Vagina (tissue), 2 donors: ENCODE measurements at regions not wholly inside any gene's neighbourhood (a gene's known extent, or its start where the extent isn't known, plus 50 kb on each side); places are given as distances from the start of the nearest gene placed in this dataset.

Source experiments
- DNase-seq, 2 donors: peaks; one replicate each; pipeline ENCODE4 v3.0.0-alpha.2; 2017; ENCODE audit errors: extremely low spot score in 2 of 2
- H3K27ac ChIP-seq: fragments of 200-600 bp; sonication (generic); one replicate; pipeline ENCODE4 v1.5.1; 2019
- H3K27me3 ChIP-seq: fragments of 200-600 bp; sonication (generic); one replicate; pipeline ENCODE4 v1.5.1; 2019
- H3K36me3 ChIP-seq, 2 donors: fragments of 200-600 bp; sonication (generic); one replicate each; pipeline ENCODE4 v1.5.1; 2017 to 2019
- H3K4me1 ChIP-seq: fragments of 200-600 bp; sonication (generic); one replicate; pipeline ENCODE4 v1.5.1; 2019
- H3K4me3 ChIP-seq, 2 donors: fragments of 200-600 bp; sonication (generic); 1 replicate in 1 of 2; 2 replicates in 1 of 2; pipeline ENCODE4 v1.5.1; 2016 to 2019
- H3K9me3 ChIP-seq: fragments of 200-600 bp; sonication (generic); one replicate; pipeline ENCODE4 v1.5.1; 2019
- POLR2A ChIP-seq, 2 donors: fragments of 450-650 bp; IDR thresholded peaks; one replicate each; pipeline ENCODE4 v1.6.1; 2017; ENCODE audit warnings: antibody characterized with exemption in 2 of 2, mild to moderate bottlenecking in 2 of 2, moderate library complexity in 2 of 2
- POLR2AphosphoS5 ChIP-seq, 2 donors: sonication (generic); formaldehyde crosslinking; IDR thresholded peaks; one replicate each; pipeline ENCODE4 v1.9.0; 2017; ENCODE audit warnings: antibody characterized with exemption in 2 of 2, mild to moderate bottlenecking in 2 of 2, low read depth in 1 of 2; ENCODE audit not compliant: insufficient read depth in 1 of 2
- intact Hi-C: fragments of 100-400 bp; cut with DNase I; formaldehyde crosslinking; loops from one replicate; pipeline ENCODE4 v1.15.1; 2023
- TF ChIP-seq, protein P1 (sequence below), 3 experiments: fragments of 450-650 bp in 2 of 3; fragments of 200-600 bp in 1 of 3; sonication (generic) in 1 of 3; IDR thresholded peaks; one replicate each; pipeline ENCODE4 v1.5.1; 2017 to 2019; ENCODE audit warnings: antibody characterized with exemption in 3 of 3, mild to moderate bottlenecking in 2 of 3, moderate library complexity in 2 of 3

- no peaks in the 10 kb centered on the region for H3K9me3 ChIP-seq
- TF ChIP-seq POLR2AphosphoS5 (IDR thresholded peaks at IDR 0.05; ENCODE audit: insufficient read depth in 1 of 2, low read depth in 1 of 2) (no peak), POLR2A (IDR thresholded peaks at IDR 0.05) (no peak)
- TF ChIP-seq, protein P1, sequence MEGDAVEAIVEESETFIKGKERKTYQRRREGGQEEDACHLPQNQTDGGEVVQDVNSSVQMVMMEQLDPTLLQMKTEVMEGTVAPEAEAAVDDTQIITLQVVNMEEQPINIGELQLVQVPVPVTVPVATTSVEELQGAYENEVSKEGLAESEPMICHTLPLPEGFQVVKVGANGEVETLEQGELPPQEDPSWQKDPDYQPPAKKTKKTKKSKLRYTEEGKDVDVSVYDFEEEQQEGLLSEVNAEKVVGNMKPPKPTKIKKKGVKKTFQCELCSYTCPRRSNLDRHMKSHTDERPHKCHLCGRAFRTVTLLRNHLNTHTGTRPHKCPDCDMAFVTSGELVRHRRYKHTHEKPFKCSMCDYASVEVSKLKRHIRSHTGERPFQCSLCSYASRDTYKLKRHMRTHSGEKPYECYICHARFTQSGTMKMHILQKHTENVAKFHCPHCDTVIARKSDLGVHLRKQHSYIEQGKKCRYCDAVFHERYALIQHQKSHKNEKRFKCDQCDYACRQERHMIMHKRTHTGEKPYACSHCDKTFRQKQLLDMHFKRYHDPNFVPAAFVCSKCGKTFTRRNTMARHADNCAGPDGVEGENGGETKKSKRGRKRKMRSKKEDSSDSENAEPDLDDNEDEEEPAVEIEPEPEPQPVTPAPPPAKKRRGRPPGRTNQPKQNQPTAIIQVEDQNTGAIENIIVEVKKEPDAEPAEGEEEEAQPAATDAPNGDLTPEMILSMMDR (IDR thresholded peaks at IDR 0.05) = no peak
- H3K4me1 ChIP-seq = no peaks in the 10 kb centered on the region
- no peaks in the 10 kb centered on the region for H3K36me3 ChIP-seq
- H3K27ac ChIP-seq = no peak overlapping the region
- no peaks in the 10 kb centered on the region for H3K27me3 ChIP-seq
- intact Hi-C loops = no loop called here
- no peak overlapping the region for H3K4me3 ChIP-seq
- no peak for DNase-seq
Observed at GRCh38 chr18:38321262-38321661, 755.7 kb upstream of the CELF4 start.

GRCh38 chr18:38318416-38318815, 752.8 kb upstream of the CELF4 start:
- DNase-seq = no peak
- H3K4me3 ChIP-seq = no peak overlapping the region
- intact Hi-C loops = no loop called here
- no peaks in the 10 kb centered on the region for H3K9me3 ChIP-seq
- H3K4me1 ChIP-seq = no peaks in the 10 kb centered on the region
- no peak for TF ChIP-seq POLR2AphosphoS5 (IDR thresholded peaks at IDR 0.05; ENCODE audit: insufficient read depth in 1 of 2, low read depth in 1 of 2)
- TF ChIP-seq, protein P1 (IDR thresholded peaks at IDR 0.05) = no peak
- H3K27me3 ChIP-seq = no peaks in the 10 kb centered on the region
- H3K36me3 ChIP-seq = no peaks in the 10 kb centered on the region
- no peak overlapping the region for H3K27ac ChIP-seq

- Histone ChIP-seq H3K27me3 (no peaks in the 10 kb centered on the region), H3K4me1 (no peaks in the 10 kb centered on the region), H3K4me3 (no peak overlapping the region), H3K36me3 (no peaks in the 10 kb centered on the region), H3K27ac (no peak overlapping the region), H3K9me3 (no peaks in the 10 kb centered on the region)
- intact Hi-C loops = no loop called here
- TF ChIP-seq POLR2A (IDR thresholded peaks at IDR 0.05) (no peak), POLR2AphosphoS5 (IDR thresholded peaks at IDR 0.05; ENCODE audit: insufficient read depth in 1 of 2, low read depth in 1 of 2) (no peak)
- TF ChIP-seq, protein P1 (IDR thresholded peaks at IDR 0.05) = no peak
- no peak for DNase-seq
Observed at GRCh38 chr18:38313831-38314230, 748.2 kb upstream of the CELF4 start.

- Histone ChIP-seq H3K9me3 (no peaks in the 10 kb centered on the region), H3K27ac (no peak overlapping the region), H3K4me3 (no peak overlapping the region), H3K36me3 (no peaks in the 10 kb centered on the region), H3K27me3 (no peaks in the 10 kb centered on the region), H3K4me1 (no peaks in the 10 kb centered on the region)
- no peak for DNase-seq
- TF ChIP-seq POLR2AphosphoS5 (IDR thresholded peaks at IDR 0.05; ENCODE audit: insufficient read depth in 1 of 2, low read depth in 1 of 2) (no peak), POLR2A (IDR thresholded peaks at IDR 0.05) (no peak)
- TF ChIP-seq, protein P1 (IDR thresholded peaks at IDR 0.05) = no peak
- intact Hi-C loops = no loop called here
Observed at GRCh38 chr18:38312532-38312931, 746.9 kb upstream of the CELF4 start.

GRCh38 chr18:38310936-38311335, 745.3 kb upstream of the CELF4 start:
- TF ChIP-seq POLR2AphosphoS5 (IDR thresholded peaks at IDR 0.05; ENCODE audit: insufficient read depth in 1 of 2, low read depth in 1 of 2) (no peak), POLR2A (IDR thresholded peaks at IDR 0.05) (no peak)
- TF ChIP-seq, protein P1 (IDR thresholded peaks at IDR 0.05) = no peak
- Histone ChIP-seq H3K4me3 (no peak overlapping the region), H3K9me3 (no peaks in the 10 kb centered on the region), H3K4me1 (no peaks in the 10 kb centered on the region), H3K27ac (no peak overlapping the region), H3K27me3 (no peaks in the 10 kb centered on the region), H3K36me3 (no peaks in the 10 kb centered on the region)
- DNase-seq = no peak
- intact Hi-C loops = no loop called here
